Testis (tissue), 2 donors: ENCODE measurements at regions not wholly inside any gene's neighbourhood (a gene's known extent, or its start where the extent isn't known, plus 50 kb on each side); places are given as distances from the start of the nearest gene placed in this dataset.

Source experiments
- CTCF ChIP-seq, 3 experiments: fragments of 450-650 bp in 2 of 3; fragments of 200-600 bp in 1 of 3; sonication (generic) in 1 of 3; IDR thresholded peaks; one replicate each; pipeline ENCODE4 v1.5.1; 2016 to 2019; ENCODE audit warnings: antibody characterized with exemption in 3 of 3, mild to moderate bottlenecking in 2 of 3, moderate library complexity in 1 of 3
- POLR2A ChIP-seq: fragments of 450-650 bp; IDR thresholded peaks from one replicate; pipeline ENCODE4 v1.6.1; 2017; ENCODE audit warnings: antibody characterized with exemption, mild to moderate bottlenecking, moderate library complexity

GRCh38 chr22:49491221-49491635, 336.4 kb downstream of the BRD1 start:
- TF ChIP-seq CTCF (IDR thresholded peaks at IDR 0.05) = no peak
- no peak for TF ChIP-seq POLR2A
